Ovary (tissue), 3 donors: ENCODE measurements at regions not wholly inside any gene's neighbourhood (a gene's known extent, or its start where the extent isn't known, plus 50 kb on each side); places are given as distances from the start of the nearest gene placed in this dataset.

ENCODE experiments used
- CTCF ChIP-seq, 3 donors: fragments of 450-650 bp in 2 of 3; fragments of 200-600 bp in 1 of 3; IDR thresholded peaks; one replicate each; pipeline versions ENCODE4 v1.5.1 to v1.8.0; 2016 to 2022; ENCODE audit warnings: antibody characterized with exemption in 3 of 3, mild to moderate bottlenecking in 1 of 3
- POLR2A ChIP-seq: fragments of 450-650 bp; IDR thresholded peaks from one replicate; pipeline ENCODE4 v1.6.1; 2017; ENCODE audit warnings: antibody characterized with exemption, mild to moderate bottlenecking, moderate library complexity
- donor health status: DM: no; HTN: no; CAD: no.

GRCh38 chr10:118907051-118907450 is 122.5 kb upstream of the NANOS1 start:
- no peak for TF ChIP-seq CTCF (IDR thresholded peaks at IDR 0.05)
- no peak for TF ChIP-seq POLR2A
